Peyer's patch (tissue), 4 donors: ENCODE measurements at regions not wholly inside any gene's neighbourhood (a gene's known extent, or its start where the extent isn't known, plus 50 kb on each side); places are given as distances from the start of the nearest gene placed in this dataset.

Source experiments
- CTCF ChIP-seq, 6 experiments: fragments of 450-650 bp in 4 of 6; fragments of 200-600 bp in 2 of 6; sonication (generic) in 1 of 6; IDR thresholded peaks; one replicate each; pipeline ENCODE4 v1.5.1; 2017 to 2019; ENCODE audit warnings: antibody characterized with exemption in 6 of 6, mild to moderate bottlenecking in 3 of 6, moderate library complexity in 1 of 6
- POLR2A ChIP-seq, 2 donors: fragments of 450-650 bp; IDR thresholded peaks; one replicate each; pipeline ENCODE4 v1.5.1; 2017; ENCODE audit warnings: antibody characterized with exemption in 2 of 2, mild to moderate bottlenecking in 2 of 2, moderate library complexity in 2 of 2

GRCh38 chr1:55504306-55504731, 289.2 kb upstream of the USP24 start:
- TF ChIP-seq CTCF (IDR thresholded peaks at IDR 0.05) (no peak), POLR2A (IDR thresholded peaks at IDR 0.05) (no peak)
